ENCODE measurements at regions not wholly inside any gene's neighbourhood (a gene's known extent, or its start where the extent isn't known, plus 50 kb on each side); places are given as distances from the start of the nearest gene placed in this dataset.

DNA sequence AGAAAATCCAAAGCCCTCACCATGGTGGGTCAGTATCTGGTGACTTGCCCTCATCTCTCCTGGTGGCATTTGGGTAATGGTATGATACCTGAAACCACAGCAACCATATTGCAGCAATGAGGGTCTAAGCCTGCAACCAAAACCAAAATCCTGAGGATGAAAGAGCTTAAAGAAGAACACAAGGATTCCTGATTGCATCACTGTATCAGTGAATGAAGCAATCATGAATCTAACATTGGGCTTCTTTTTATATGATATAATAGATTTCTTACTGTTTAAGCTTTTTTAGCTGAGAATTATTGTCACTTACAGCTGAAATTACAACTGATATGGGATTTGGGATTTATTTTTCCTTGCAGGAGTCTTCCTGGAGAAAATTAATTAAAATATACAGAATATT is 269.9 kb downstream of the MEF2C start:
- Histone ChIP-seq H3K79me2 (ENCODE audit: insufficient read depth, low read length) (no peaks in the 10 kb centered on the region), H3K4me1 (ENCODE audit: control insufficient read depth in 1 of 2, insufficient read depth in 2 of 2, low read length in 2 of 2) (no peaks in the 10 kb centered on the region), H3K4me2 (ENCODE audit: low read length) (no peak overlapping the region), H3K4me3 (replicated peaks in 1 of 2; ENCODE audit: low read depth in 1 of 2, low read length in 2 of 2) (no peak overlapping the region), H4K20me1 (ENCODE audit: insufficient read depth) (no peaks in the 10 kb centered on the region), H3K9me2 (ENCODE audit: insufficient read depth) (no peaks in the 10 kb centered on the region), H3K36me3 (ENCODE audit: control insufficient read depth in 1 of 2, insufficient read depth in 2 of 2, low read length in 2 of 2) (no peaks in the 10 kb centered on the region), H2AFZ (ENCODE audit: low read depth, low read length, poor library complexity, severe bottlenecking) (no peak overlapping the region), H3K27me3 (ENCODE audit: insufficient read depth, low read length) (no peaks in the 10 kb centered on the region), H3K9me3 (ENCODE audit: control insufficient read depth in 1 of 2, insufficient read depth in 1 of 2, low read depth in 1 of 2, low read length in 2 of 2) (no peaks in the 10 kb centered on the region), H3K27ac (ENCODE audit: low read depth, low read length) (no peak overlapping the region), H3K9ac (ENCODE audit: low read length) (no peak overlapping the region)
- ATAC-seq = no peak
- intact Hi-C loops (cut with micrococcal nuclease) = no loop called here
- BruUV-seq (replicated peaks) = no TSS peak
- DNase-seq (ENCODE audit: low read depth, low spot score) = no peak
- ChIA-PET RAD21 (ENCODE audit: low non-redundant PET in 1 of 2, low total read pairs in 2 of 2, uncharacterized antibody in 2 of 2, unreplicated experiment in 2 of 2) (no interaction called here), CTCF (interaction anchor here (1.6 kb wide), 1 partner anchor 10 kb away, joined by 6 read pairs; no protein-coding TSS in a partner anchor), POLR2A (no interaction called here)
- no peak for TF ChIP-seq EGR1 (IDR thresholded peaks at IDR 0.05; ENCODE audit: low read depth)
- no peak for TF ChIP-seq POLR2A (IDR thresholded peaks at IDR 0.05; ENCODE audit: borderline replicate concordance, extremely low read depth, insufficient read depth, insufficient read length)
- TF ChIP-seq EZH2 (IDR thresholded peaks at IDR 0.05) = no peak
- no peak for TF ChIP-seq ZBTB33 (IDR thresholded peaks at IDR 0.05; ENCODE audit: extremely low read depth, insufficient replicate concordance, low read length)
- TF ChIP-seq ZNF274 (IDR thresholded peaks at IDR 0.05; ENCODE audit: low read depth, low read length) = no peak

DNA sequence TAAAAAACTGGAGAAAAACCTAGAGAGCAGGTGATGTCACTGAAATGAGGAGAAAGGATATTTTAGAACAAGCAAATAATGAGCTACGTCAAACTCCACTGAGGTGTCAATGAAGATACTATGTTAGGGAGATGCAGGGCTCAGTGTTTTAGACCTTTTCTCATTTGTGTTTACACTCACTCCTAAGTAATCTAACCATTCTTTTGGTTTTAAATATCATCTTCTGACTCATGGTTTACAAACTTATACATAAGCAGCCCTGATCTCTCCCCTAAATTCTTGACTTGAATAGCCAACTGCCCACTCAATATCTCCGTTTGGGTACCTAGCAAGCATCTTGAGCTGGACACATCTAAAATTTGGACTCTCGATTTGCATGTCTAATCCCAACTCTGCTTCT is 272.4 kb downstream of the MEF2C start:
- ATAC-seq = no peak
- Histone ChIP-seq H3K27me3 (ENCODE audit: insufficient read depth, low read length) (no peaks in the 10 kb centered on the region), H3K79me2 (ENCODE audit: insufficient read depth, low read length) (no peaks in the 10 kb centered on the region), H3K27ac (ENCODE audit: low read depth, low read length) (no peak overlapping the region), H3K9me2 (ENCODE audit: insufficient read depth) (no peaks in the 10 kb centered on the region), H3K9me3 (ENCODE audit: control insufficient read depth in 1 of 2, insufficient read depth in 1 of 2, low read depth in 1 of 2, low read length in 2 of 2) (no peaks in the 10 kb centered on the region), H2AFZ (ENCODE audit: low read depth, low read length, poor library complexity, severe bottlenecking) (no peak overlapping the region), H3K9ac (ENCODE audit: low read length) (no peak overlapping the region), H3K4me1 (ENCODE audit: control insufficient read depth in 1 of 2, insufficient read depth in 2 of 2, low read length in 2 of 2) (no peaks in the 10 kb centered on the region), H3K4me3 (replicated peaks in 1 of 2; ENCODE audit: low read depth in 1 of 2, low read length in 2 of 2) (no peak overlapping the region), H3K36me3 (ENCODE audit: control insufficient read depth in 1 of 2, insufficient read depth in 2 of 2, low read length in 2 of 2) (no peaks in the 10 kb centered on the region), H3K4me2 (ENCODE audit: low read length) (no peak overlapping the region), H4K20me1 (ENCODE audit: insufficient read depth) (no peaks in the 10 kb centered on the region)
- intact Hi-C loops (cut with micrococcal nuclease) = no loop called here
- BruUV-seq (replicated peaks) = no TSS peak
- ChIA-PET POLR2A (no interaction called here), RAD21 (ENCODE audit: low non-redundant PET in 1 of 2, low total read pairs in 2 of 2, uncharacterized antibody in 2 of 2, unreplicated experiment in 2 of 2) (no interaction called here), CTCF (no interaction called here)
- no peak for DNase-seq (ENCODE audit: low read depth, low spot score)
- no peak for TF ChIP-seq EZH2 (IDR thresholded peaks at IDR 0.05)
- TF ChIP-seq JUND (IDR thresholded peaks at IDR 0.05) = no peak
- TF ChIP-seq CBX3 (IDR thresholded peaks at IDR 0.05; ENCODE audit: low read depth) = no peak
- TF ChIP-seq, protein P1, sequence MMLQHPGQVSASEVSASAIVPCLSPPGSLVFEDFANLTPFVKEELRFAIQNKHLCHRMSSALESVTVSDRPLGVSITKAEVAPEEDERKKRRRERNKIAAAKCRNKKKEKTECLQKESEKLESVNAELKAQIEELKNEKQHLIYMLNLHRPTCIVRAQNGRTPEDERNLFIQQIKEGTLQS (IDR thresholded peaks at IDR 0.05) = no peak
- TF ChIP-seq EZH2phosphoT487 (IDR thresholded peaks at IDR 0.05; ENCODE audit: borderline replicate concordance) = no peak
- no peak for TF ChIP-seq CTCF (IDR thresholded peaks at IDR 0.05 in 2 of 3, conservative IDR thresholded peaks at IDR 0.05 in 1 of 3; ENCODE audit: borderline replicate concordance in 1 of 3, insufficient read depth in 1 of 3, low read depth in 2 of 3, low read length in 2 of 3)
- no peak for TF ChIP-seq YY1 (IDR thresholded peaks at IDR 0.05; ENCODE audit: extremely low read depth, insufficient replicate concordance, low read depth, low read length)
